Psoas muscle (tissue), 7 donors: ENCODE measurements at regions not wholly inside any gene's neighbourhood (a gene's known extent, or its start where the extent isn't known, plus 50 kb on each side); places are given as distances from the start of the nearest gene placed in this dataset.

ENCODE experiments used
- ATAC-seq, 4 donors: fragments of 200-7000 bp; cut with Tn5 transposase; one replicate each; pipeline ENCODE4 v1.9.1; 2020; ENCODE audit warnings: moderate library complexity in 3 of 4, mild to moderate bottlenecking in 2 of 4
- DNase-seq, 2 donors: peaks; one replicate each; pipeline ENCODE4 v3.0.0-alpha.2; 2020
- H3K27ac ChIP-seq: fragments of 200-600 bp; one replicate; pipeline ENCODE4 v1.8.0; 2022
- H3K27me3 ChIP-seq, 3 donors: fragments of 200-600 bp in 1 of 3; one replicate each; pipeline versions ENCODE4 v1.6.1 to v1.8.0; 2013 to 2022; ENCODE audit warnings: low read length in 2 of 3, mild to moderate bottlenecking in 2 of 3, moderate library complexity in 1 of 3; ENCODE audit not compliant: insufficient read depth in 3 of 3
- H3K36me3 ChIP-seq, 2 donors: fragments of 200-600 bp in 1 of 2; one replicate each; pipeline versions ENCODE4 v1.6.1 to v1.8.0; 2013 to 2022; ENCODE audit warnings: low read depth in 1 of 2, mild to moderate bottlenecking in 1 of 2, moderate library complexity in 1 of 2; ENCODE audit not compliant: insufficient read depth in 1 of 2
- H3K4me1 ChIP-seq: fragments of 200-600 bp; one replicate; pipeline ENCODE4 v1.8.0; 2022
- H3K4me3 ChIP-seq: fragments of 200-600 bp; one replicate; pipeline ENCODE4 v1.8.0; 2022; ENCODE audit warnings: mild to moderate bottlenecking
- H3K9me3 ChIP-seq: fragments of 200-600 bp; one replicate; pipeline ENCODE4 v1.8.0; 2022
- CTCF ChIP-seq: fragments of 200-600 bp; IDR thresholded peaks from one replicate; pipeline ENCODE4 v1.8.0; 2022; ENCODE audit warnings: antibody characterized with exemption
- WGBS, 3 donors: extraction: QIAGEN DNeasy Blood & Tissue Kit; methylation state at CpG; one replicate each; pipeline versions ENCODE4 v1.1.6 to v1.1.7; 2013; 5-methylcytosine and 5-hydroxymethylcytosine counted together
- intact Hi-C, 2 donors: fragments of 100-400 bp; cut with DNase I; formaldehyde crosslinking; loops; one replicate each; pipeline versions ENCODE4 v1.11.0 to v1.14.2; 2022
- donor health status: healthy with polysubstance abuse.
- donor health status: DM: no; HTN: no; CAD: no; lungs with moderate emphysema.
- donor health status: Bipolar disorder and iron deficiency.
- donor health status: healthy.
- donor health status: DM: yes; HTN: yes; CAD: no.
- donor health status: DM: no; HTN: no; CAD: no.
- donor health status: DM: yes; HTN: yes; CAD: no.

GRCh38 chr20:10724449-10725173 lies 50.8 kb upstream of the JAG1 start:
- no peak for ATAC-seq
- no peaks in the 10 kb centered on the region for H3K9me3 ChIP-seq
- no peak overlapping the region for H3K27ac ChIP-seq
- no peaks in the 10 kb centered on the region for H3K36me3 ChIP-seq
- H3K4me1 ChIP-seq: no peaks in the 10 kb centered on the region
- TF ChIP-seq CTCF: no peak
- peaks cover 0 to 1% (median 0%) of the 10 kb centered on the region in 3 donors for H3K27me3 ChIP-seq
- intact Hi-C loops: no loop called here
- H3K4me3 ChIP-seq: no peak overlapping the region
- WGBS, 3 donors: 93 to 96% (median 94%) methylated on average over 6 of the region's 6 CpGs
- no peak for DNase-seq

GRCh38 chr20:10728873-10729670 lies 55.3 kb upstream of the JAG1 start:
- no peak for TF ChIP-seq CTCF
- Histone ChIP-seq H3K9me3 (no peaks in the 10 kb centered on the region), H3K27me3 (peaks cover 0 to 1% (median 0%) of the 10 kb centered on the region in 3 donors), H3K4me1 (no peaks in the 10 kb centered on the region), H3K36me3 (no peaks in the 10 kb centered on the region), H3K27ac (no peak overlapping the region), H3K4me3 (no peak overlapping the region)
- WGBS, 3 donors: 81 to 85% (median 84%) methylated on average over 8 of the region's 8 CpGs
- ATAC-seq: no peak
- DNase-seq: no peak
- intact Hi-C loops: no loop called here

- DNase-seq: no peak
- Histone ChIP-seq H3K4me3 (no peak overlapping the region), H3K27ac (no peak overlapping the region), H3K27me3 (peaks cover 0 to 1% (median 0%) of the 10 kb centered on the region in 3 donors), H3K36me3 (no peaks in the 10 kb centered on the region), H3K9me3 (no peaks in the 10 kb centered on the region), H3K4me1 (no peaks in the 10 kb centered on the region)
- intact Hi-C loops: no loop called here
- TF ChIP-seq CTCF: no peak
- no peak for ATAC-seq
Observed at GRCh38 chr20:10729785-10730184, 56.0 kb upstream of the JAG1 start.

GRCh38 chr20:10730629-10731183 lies 56.9 kb upstream of the JAG1 start:
- no peak for TF ChIP-seq CTCF
- WGBS, 3 donors: 97 to 100% (median 100%) methylated on average over 1 of the region's 1 CpG
- intact Hi-C loops: no loop called here

More at GRCh38 chr20:10730629-10731183, 56.9 kb upstream of the JAG1 start:
- DNase-seq: no peak
- Histone ChIP-seq H3K9me3 (no peaks in the 10 kb centered on the region), H3K27me3 (peaks cover 0 to 1% (median 0%) of the 10 kb centered on the region in 3 donors), H3K4me1 (no peaks in the 10 kb centered on the region), H3K27ac (no peak overlapping the region), H3K4me3 (no peak overlapping the region), H3K36me3 (no peaks in the 10 kb centered on the region)
- no peak for ATAC-seq
